ENCODE measurements at regions not wholly inside any gene's neighbourhood (a gene's known extent, or its start where the extent isn't known, plus 50 kb on each side); places are given as distances from the start of the nearest gene placed in this dataset.

- H3K27me3 ChIP-seq (ENCODE audit: insufficient read depth, low read depth, severe bottlenecking) = peaks cover 25% of the 10 kb centered on the region
- no peak overlapping the region for H3K27ac ChIP-seq
- no peak overlapping the region for H3K4me3 ChIP-seq (ENCODE audit: low read depth, low read length)
- no peaks in the 10 kb centered on the region for H3K36me3 ChIP-seq
- H3K9me3 ChIP-seq (ENCODE audit: severe bottlenecking) = no peaks in the 10 kb centered on the region
- DNase-seq = peak; percentile 53
- peak; percentile 69 for TF ChIP-seq CTCF (IDR thresholded peaks at IDR 0.05; ENCODE audit: low read depth, low read length)
These were observed 582.7 kb upstream of the PSMD7 start for GRCh38 chr16:73713778-73714495.

- DNase-seq = no peak
- H3K36me3 ChIP-seq = no peaks in the 10 kb centered on the region
- H3K9me3 ChIP-seq (ENCODE audit: severe bottlenecking) = no peaks in the 10 kb centered on the region
- no peak overlapping the region for H3K27ac ChIP-seq
- peaks cover 25% of the 10 kb centered on the region for H3K27me3 ChIP-seq (ENCODE audit: insufficient read depth, low read depth, severe bottlenecking)
- H3K4me3 ChIP-seq (ENCODE audit: low read depth, low read length) = no peak overlapping the region
- no peak for TF ChIP-seq CTCF (IDR thresholded peaks at IDR 0.05; ENCODE audit: low read depth, low read length)
These were observed 583.4 kb upstream of the PSMD7 start for GRCh38 chr16:73713251-73713650.

DNA sequence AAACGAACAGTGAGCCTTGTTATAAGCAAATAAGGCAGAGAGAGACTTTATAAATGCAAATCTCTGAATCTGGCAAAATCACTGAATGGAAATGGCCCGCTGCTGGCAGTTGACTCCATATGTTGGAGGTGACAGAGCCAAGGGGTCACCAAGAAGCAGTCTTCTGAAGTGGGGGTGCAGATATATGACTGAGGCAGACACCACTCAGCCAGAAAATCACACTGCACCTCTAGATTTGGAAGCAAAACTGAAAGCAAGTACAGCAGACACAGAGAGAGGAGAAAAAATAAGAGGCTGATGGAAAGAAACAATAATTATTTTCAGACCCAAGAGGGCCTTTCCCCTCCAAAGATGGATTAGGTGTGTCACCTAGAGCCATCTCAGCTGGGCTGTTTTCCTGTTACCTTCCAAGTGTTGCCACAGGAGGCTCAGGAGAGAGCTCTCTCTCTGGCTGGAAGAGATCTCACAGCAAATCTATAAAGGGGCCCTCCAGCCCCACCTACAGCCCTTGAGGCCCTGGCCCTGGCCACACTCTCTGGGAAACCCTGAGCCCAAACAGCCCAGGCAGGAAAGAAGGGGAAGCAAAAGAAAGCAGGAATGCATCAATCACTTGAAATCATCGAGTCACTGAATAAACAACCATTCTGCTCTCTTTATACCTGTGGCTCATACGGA lies 585.1 kb upstream of the PSMD7 start:
- H3K27me3 ChIP-seq (ENCODE audit: insufficient read depth, low read depth, severe bottlenecking) = peaks cover 25% of the 10 kb centered on the region
- no peak overlapping the region for H3K4me3 ChIP-seq (ENCODE audit: low read depth, low read length)
- no peak for TF ChIP-seq CTCF (IDR thresholded peaks at IDR 0.05; ENCODE audit: low read depth, low read length)
- H3K36me3 ChIP-seq = no peaks in the 10 kb centered on the region
- H3K27ac ChIP-seq = no peak overlapping the region
- no peak for DNase-seq
- no peaks in the 10 kb centered on the region for H3K9me3 ChIP-seq (ENCODE audit: severe bottlenecking)

DNA sequence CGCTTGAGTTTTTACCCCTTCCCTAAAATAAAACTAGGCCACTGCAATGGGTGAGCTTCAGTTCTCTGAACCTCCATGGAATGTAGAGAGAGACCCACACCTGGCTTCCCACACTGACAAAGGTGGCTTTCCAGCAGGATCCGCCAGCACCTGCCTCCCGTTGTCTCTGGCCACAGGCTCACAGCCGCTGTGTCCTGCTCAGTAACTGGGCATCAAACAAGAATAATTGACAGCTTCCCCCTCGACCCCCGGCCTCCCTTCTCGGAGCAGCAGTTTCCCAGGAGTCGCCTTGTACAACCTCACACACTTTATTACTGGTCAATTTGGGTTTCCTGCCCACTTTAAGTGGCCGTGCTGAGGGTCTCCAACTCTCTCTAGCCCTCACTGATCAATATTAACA lies 586.1 kb upstream of the PSMD7 start:
- no peak for DNase-seq
- no peaks in the 10 kb centered on the region for H3K36me3 ChIP-seq
- no peaks in the 10 kb centered on the region for H3K9me3 ChIP-seq (ENCODE audit: severe bottlenecking)
- no peak overlapping the region for H3K27ac ChIP-seq
- peaks cover 24% of the 10 kb centered on the region for H3K27me3 ChIP-seq (ENCODE audit: insufficient read depth, low read depth, severe bottlenecking)
- TF ChIP-seq CTCF (IDR thresholded peaks at IDR 0.05; ENCODE audit: low read depth, low read length) = no peak
- H3K4me3 ChIP-seq (ENCODE audit: low read depth, low read length) = no peak overlapping the region

- H3K36me3 ChIP-seq = no peaks in the 10 kb centered on the region
- H3K27ac ChIP-seq = no peak overlapping the region
These were observed 588.8 kb upstream of the PSMD7 start for GRCh38 chr16:73707863-73708262.

More at GRCh38 chr16:73707863-73708262, 588.8 kb upstream of the PSMD7 start:
- Histone ChIP-seq H3K4me3 (ENCODE audit: low read depth, low read length) (no peak overlapping the region), H3K27me3 (ENCODE audit: insufficient read depth, low read depth, severe bottlenecking) (peaks cover 15% of the 10 kb centered on the region), H3K9me3 (ENCODE audit: severe bottlenecking) (no peaks in the 10 kb centered on the region)
- no peak for DNase-seq
- TF ChIP-seq CTCF (IDR thresholded peaks at IDR 0.05; ENCODE audit: low read depth, low read length) = no peak
